LNCaP clone FGC (cell line): ENCODE measurements at regions not wholly inside any gene's neighbourhood (a gene's known extent, or its start where the extent isn't known, plus 50 kb on each side); places are given as distances from the start of the nearest gene placed in this dataset.

ENCODE experiments used
- DNase-seq: peaks from one replicate; pipeline ENCODE4 v3.0.0-alpha.2; 2011; ENCODE audit warnings: low read depth
- H3K4me3 ChIP-seq: 2 replicates; pipeline ENCODE4 v1.5.1; 2011; ENCODE audit warnings: mild to moderate bottlenecking, low read depth, low read length, control low read depth
- TF ChIP-seq, protein P1 (sequence below): IDR thresholded peaks from 2 replicates; pipeline ENCODE4 v1.5.1; 2012; ENCODE audit warnings: mild to moderate bottlenecking; ENCODE audit not compliant: control insufficient read depth, insufficient read depth; ENCODE audit errors: extremely low read depth

DNA sequence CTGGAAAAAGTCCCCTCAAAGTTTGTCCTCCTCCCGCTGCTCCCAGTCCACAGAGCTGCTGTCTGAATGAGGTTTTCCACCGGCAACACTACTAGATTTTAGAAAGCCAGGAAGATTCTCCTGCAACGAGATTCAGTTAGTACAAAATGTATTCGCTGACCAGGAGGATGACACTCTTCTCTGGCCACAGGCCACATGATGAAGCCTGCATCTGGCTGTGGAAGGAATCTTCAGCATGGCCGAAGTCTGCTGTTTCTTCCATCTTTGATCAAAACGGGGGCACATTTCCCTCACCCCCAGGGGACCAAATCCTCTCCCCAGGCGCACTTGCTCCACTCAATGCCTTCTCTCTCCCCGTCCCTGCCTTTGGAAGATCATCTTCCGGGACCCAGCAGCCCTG lies 215.8 kb upstream of the NLRP1 start:
- H3K4me3 ChIP-seq: no peak overlapping the region
- no peak for DNase-seq
- TF ChIP-seq, protein P1, sequence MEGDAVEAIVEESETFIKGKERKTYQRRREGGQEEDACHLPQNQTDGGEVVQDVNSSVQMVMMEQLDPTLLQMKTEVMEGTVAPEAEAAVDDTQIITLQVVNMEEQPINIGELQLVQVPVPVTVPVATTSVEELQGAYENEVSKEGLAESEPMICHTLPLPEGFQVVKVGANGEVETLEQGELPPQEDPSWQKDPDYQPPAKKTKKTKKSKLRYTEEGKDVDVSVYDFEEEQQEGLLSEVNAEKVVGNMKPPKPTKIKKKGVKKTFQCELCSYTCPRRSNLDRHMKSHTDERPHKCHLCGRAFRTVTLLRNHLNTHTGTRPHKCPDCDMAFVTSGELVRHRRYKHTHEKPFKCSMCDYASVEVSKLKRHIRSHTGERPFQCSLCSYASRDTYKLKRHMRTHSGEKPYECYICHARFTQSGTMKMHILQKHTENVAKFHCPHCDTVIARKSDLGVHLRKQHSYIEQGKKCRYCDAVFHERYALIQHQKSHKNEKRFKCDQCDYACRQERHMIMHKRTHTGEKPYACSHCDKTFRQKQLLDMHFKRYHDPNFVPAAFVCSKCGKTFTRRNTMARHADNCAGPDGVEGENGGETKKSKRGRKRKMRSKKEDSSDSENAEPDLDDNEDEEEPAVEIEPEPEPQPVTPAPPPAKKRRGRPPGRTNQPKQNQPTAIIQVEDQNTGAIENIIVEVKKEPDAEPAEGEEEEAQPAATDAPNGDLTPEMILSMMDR: no peak

DNA sequence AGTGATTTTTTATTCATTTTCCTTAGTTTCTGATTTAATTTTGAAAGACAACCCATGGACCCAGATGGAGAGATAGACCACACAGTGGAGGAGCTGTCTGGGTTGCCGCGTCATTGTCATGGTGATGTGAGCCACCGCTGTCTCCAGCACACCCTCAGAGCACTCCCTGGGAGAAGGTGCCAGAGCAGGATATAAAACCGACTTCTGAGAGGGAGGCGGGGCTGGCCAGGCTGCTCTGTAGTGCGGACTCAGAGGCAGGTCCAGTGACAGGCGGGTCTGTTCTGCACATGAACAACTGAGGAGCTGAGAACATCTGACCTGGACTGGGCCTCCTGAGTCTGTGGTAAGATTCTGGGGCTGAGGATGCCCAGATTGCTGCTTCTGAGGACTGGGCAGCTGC lies 216.3 kb upstream of the NLRP1 start:
- H3K4me3 ChIP-seq: no peak overlapping the region
- no peak for DNase-seq
- TF ChIP-seq, protein P1: no peak

DNA sequence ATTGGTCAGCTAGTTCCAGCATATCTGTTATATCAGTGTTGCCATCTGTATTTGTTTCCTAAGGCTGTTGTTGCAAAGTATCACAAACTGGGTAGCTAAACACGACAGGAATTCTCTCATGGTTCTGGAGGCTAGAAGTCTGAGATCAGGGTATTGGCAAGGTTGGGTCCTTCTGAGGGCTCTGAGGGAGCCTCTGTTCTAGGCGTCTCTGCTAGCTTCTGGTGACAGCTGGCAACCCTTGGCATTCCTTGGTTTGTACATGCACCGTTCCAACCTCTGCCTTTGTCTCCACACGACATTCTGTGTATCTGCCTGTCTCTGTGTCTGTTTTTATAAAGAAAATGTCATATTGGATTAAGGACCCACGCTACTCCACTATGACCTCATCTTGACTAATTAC lies 219.9 kb upstream of the NLRP1 start:
- no peak for DNase-seq
- no peak overlapping the region for H3K4me3 ChIP-seq
- TF ChIP-seq, protein P1: no peak

DNA sequence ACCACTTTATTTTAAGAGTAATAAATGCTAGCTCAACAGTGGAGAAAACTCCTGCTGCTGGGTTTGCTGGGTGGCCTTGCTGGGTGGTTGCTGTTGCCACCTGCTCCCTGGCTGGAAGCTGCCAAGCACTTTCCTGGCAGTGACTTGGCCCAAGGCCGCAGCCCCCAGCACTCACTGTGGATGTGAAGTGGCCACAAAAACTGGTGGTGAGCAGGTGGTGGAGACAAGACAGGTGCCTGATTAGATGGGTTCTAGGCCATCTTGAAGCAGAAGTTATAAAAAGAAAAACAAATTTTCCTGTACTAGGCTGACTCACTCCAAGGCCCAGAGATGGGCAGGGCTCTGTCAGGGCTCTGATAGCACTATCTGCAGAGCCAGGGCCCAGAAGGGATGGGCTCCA lies 224.7 kb upstream of the NLRP1 start:
- H3K4me3 ChIP-seq: no peak overlapping the region
- TF ChIP-seq, protein P1: no peak
- DNase-seq: no peak

DNA sequence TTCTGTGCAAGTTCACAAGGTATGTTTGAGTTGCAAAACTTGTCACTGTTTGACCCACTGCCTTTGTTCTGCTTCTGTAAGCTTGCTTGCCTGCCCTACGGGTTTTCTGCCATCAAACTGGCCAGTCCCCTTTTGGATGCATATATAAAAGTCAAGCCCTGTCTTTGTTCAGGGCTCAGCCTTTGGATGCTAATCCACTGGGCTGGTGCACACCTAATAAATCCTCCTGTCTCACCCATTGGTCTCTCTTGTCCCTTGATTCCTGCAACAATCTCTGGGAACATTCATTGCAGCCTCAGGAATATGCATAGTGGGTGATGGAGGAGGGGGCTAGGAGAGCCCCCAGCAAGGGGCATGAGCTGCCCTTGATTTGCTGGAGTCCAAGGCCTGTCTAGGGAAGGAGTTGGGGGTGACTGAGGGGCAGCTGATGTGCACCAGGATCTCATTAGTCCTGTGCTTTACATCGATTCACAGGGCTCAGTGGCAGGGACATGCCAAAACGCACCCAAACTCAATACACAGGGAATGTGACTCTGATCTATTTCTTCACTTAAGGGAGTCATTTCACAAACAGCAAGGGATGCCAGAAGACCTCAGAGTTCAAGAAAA lies 225.4 kb upstream of the NLRP1 start:
- TF ChIP-seq, protein P1: no peak
- no peak for DNase-seq
- no peak overlapping the region for H3K4me3 ChIP-seq

DNA sequence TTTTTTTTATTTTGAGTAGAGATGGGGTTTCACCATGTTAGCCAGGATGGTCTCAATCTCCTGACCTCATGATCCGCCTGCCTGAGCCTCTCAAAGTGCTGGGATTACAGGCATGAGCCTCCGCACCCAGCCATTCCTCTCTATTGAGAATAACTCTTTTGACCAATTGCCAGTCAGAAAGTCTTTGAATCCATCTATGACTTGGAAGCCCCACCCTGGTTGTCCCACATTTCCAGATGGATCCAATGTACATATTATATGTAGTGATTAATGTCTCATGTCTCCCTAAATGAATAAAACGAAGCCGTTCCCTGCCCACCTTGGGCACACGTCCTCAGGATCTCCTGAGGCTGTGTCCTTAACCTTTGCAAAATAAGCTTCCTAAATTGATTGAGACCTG lies 228.3 kb upstream of the NLRP1 start:
- TF ChIP-seq, protein P1: no peak
- no peak for DNase-seq
- H3K4me3 ChIP-seq: no peak overlapping the region

DNA sequence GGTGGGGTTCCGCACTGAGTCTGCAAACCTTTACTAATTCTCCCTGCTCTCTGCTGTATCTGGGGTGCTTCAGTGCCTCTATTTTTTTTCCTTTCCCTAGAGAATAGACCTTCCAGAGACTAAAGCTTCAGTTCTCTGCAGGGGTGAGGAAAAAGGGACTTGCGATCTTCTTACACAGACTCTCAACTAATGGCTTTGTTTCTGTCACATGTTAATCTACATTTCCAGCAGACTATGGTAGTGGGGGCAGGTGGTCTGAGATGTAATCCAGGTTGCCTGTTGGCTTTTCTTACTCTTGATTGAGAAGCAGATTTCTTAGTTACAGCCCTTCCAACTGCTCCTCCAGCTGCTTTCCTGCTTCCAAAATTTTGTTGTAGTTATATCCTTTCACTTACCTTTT lies 229.0 kb upstream of the NLRP1 start:
- no peak for DNase-seq
- no peak overlapping the region for H3K4me3 ChIP-seq
- TF ChIP-seq, protein P1: no peak
